HG03442 (cell line): ENCODE measurements at regions not wholly inside any gene's neighbourhood (a gene's known extent, or its start where the extent isn't known, plus 50 kb on each side); places are given as distances from the start of the nearest gene placed in this dataset.

Experiments used
- ATAC-seq: cut with Tn5 transposase; IDR thresholded peaks from one replicate; pipeline ENCODE4 v1.9.1; 2021; ENCODE audit warnings: mild to moderate bottlenecking, moderate library complexity; ENCODE audit not compliant: unreplicated experiment

DNA sequence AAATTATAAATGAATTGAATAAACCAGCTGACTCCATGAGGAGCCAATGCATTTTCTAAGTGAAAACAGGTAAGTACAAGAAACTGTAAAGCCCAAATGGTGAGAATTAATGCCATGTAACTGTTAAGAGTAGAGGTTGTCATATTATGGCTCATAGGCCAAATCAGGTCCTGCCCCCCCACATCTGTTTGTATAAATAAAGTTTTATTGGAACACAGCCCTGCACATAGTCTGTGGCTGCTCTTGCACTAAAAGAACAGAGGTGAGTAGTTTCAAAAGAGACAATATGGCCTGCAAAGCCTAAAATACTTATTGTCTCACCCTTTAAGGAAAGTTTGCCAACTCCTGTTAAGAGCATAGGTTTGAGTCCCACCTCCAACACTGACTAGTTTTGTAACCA is 140.5 kb upstream of the SRRM4 start:
- no peak for ATAC-seq

- ATAC-seq: no peak
Observed at GRCh38 chr12:118841588-118841987, 139.8 kb upstream of the SRRM4 start.

DNA sequence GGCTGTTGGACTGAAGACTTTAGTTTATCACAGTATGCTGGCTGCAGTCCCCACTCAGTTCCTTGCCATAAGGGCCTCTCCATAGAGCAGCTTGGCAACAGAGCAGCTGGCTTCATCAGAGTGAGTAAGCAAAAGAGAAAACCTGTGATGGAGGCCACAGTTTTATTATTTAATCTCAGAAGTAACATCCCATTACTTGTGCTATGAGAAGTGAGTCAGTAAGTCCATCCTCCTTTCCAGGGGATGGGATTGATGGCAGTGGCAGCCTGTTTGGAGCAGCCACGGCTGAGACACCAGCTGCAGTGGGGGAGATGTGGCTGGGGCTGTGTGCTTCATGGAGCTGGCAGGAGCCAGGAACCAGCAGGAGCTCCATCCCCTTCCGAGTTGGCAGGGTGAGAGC is 138.5 kb upstream of the SRRM4 start:
- no peak for ATAC-seq

GRCh38 chr12:118846416-118846815 is 134.9 kb upstream of the SRRM4 start:
- ATAC-seq: no peak

DNA sequence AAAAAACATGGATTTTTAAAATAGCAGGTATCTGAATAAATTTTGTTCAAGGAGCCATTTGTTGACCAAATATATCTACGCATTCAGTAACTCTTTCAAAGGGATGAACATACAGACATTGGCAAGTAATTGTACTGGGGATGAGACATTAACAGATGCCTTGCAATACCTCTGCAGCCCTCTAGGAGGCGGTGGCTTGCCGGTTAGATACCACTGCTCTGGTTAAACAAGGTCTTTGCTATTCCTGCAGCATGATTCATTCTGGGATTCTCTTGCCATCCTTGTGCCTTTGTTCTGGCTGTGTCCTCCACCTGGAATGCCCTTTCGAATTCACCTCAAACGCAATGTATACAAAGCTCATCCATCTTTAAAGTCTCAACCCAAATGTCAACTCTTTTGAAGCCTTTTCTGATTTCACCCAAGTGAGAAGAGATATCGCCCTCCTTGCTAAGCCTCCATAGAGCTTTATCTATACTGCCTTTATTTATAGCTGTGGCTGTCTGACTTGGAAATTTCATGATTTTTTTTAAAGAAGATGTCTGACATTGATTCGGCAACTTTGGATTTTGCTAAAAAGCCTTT is 131.0 kb upstream of the SRRM4 start:
- ATAC-seq: no peak

DNA sequence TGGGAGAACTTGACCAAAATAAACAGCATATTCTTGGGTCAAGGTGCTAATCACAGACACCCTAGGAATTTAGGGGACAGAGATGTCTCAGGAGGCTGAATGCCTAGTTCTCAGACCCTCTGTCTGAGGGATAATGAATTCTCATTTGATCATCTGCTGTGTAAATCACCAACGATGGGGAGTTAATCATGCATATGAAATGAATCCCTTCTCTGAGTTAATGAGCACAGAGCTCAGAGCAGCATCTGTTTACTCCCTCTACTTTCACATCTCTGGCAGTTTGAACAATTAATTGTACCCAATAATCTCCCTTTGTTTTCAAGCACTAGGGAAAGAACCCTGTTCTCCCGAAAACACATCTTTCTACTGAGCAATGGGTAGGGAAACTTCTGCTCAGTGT is 129.4 kb upstream of the SRRM4 start:
- no peak for ATAC-seq

- no peak for ATAC-seq
Observed at GRCh38 chr12:118853634-118854033, 127.7 kb upstream of the SRRM4 start.

- ATAC-seq: no peak
Observed at GRCh38 chr12:118855858-118856257, 125.5 kb upstream of the SRRM4 start.

DNA sequence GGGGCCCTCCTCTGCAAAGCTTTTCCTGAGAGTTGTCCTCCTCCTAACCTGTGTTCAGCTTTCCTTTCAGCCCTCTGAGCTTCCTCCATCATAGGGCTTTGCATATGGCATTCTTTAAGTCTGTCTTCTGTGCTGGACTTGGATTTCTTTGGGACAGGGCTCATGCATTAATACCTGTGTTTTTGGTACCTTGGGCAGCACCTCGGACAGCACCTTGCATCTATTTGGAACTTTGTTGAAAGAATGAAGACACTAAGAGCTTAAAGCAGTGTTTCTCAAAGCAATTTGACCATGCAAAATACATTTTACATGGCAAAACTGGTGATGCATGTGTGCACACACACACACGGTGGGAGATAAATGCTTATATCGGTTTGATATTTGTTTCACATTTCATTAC is 115.0 kb upstream of the SRRM4 start:
- ATAC-seq: no peak

DNA sequence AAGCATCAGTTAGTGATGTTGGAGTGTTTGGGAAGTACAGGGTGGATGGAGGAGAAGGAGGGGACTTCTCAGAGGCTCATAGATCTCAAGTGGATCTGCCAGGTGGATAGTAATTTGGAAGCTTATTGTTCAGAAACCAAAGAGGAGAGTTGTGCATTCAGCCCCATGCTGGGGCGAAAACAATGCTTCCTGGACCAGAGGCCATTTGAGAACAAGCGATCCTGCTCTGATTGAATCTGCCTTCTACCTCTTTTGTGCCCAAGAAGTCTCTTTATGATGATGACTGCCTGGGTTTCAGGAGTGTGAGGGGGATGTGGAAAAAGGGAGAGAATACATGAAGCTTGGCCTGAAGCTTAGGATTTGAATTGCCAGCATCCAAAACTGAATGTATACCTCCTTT is 110.8 kb upstream of the SRRM4 start:
- ATAC-seq: no peak

DNA sequence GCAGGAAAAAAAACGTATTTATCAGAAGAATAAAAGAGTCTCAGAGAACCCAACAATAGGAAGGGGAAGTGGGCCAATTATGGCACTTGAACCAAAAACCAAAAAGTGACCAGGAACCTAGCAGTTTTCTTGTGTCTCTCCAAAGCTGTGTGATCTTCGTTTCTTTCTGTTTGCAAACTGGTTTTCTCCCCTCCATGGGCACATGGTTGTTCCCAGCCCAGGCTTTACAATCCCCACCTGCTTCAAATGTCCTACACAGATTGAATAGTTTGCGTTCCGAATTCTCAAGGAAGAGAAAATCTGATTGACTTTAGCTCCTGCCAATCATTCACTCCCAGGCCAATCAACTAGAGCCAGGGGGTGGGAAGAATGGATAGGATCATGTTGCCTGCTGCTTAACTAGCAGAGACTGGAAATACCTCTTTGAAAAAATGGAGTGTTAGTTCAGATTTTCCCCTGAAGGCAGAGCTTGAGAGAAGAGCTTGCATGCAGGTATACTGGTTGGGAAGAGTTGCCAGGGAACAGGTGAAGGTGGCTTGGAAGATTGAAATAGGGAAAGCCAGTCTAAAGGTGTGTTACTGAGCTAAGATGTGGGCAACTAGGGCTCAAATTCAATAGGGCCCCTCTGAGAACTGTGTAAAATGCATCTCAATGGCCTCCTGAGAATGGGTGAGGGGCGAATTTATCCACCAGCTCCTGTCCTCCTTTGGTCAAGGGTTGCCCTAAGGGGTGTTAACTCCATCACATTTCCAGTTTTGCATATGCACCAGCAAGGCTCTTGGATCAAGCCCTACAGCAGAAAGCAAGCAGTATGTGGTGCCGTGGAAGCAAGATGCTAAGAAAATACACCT is 106.4 kb upstream of the SRRM4 start:
- no peak for ATAC-seq

- no peak for ATAC-seq
Observed at GRCh38 chr12:118880720-118881493, 100.4 kb upstream of the SRRM4 start.

DNA sequence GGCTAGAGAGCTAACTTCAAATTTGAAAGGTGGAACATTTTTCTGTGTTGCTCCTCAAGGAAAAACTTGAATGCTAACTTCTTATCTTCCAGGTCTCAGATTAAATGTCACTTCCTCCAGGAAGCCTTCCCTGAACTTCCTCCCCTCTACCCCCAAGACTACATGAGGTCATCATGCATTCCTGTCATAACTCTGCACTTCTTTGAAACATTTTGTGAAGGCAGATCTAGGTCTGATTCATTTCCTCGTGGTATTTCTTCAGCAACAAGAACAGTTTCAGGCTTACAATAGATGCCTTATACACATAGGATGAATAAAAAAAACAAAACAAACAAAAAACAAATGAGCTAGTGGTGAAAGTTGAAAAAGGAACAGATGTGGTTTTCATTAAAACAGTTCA is 97.1 kb upstream of the SRRM4 start:
- ATAC-seq: no peak

DNA sequence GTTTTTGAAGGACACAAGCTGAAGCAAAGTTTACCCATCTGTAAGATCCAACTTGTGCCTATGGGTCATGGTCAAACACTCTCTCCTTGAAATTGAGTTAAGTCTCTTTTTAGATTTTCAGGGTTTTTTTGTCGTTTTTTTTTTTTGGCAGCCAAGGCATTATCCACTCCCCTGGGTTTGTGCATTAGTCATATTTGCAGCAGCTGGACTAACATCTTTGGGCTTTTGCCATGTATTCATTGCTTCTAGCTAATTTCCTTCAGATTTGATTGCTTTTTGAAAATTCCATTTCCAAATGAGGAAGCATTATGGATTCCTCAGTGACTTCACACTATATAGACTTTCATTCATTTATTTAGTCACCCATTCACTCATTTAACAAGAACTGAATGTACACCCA is 80.3 kb upstream of the SRRM4 start:
- no peak for ATAC-seq

- no peak for ATAC-seq
Observed at GRCh38 chr12:118908811-118909210, 72.5 kb upstream of the SRRM4 start.

GRCh38 chr12:118912697-118913270 is 68.6 kb upstream of the SRRM4 start:
- ATAC-seq: no peak

- ATAC-seq: no peak
Observed at GRCh38 chr12:118921761-118922160, 59.6 kb upstream of the SRRM4 start.

DNA sequence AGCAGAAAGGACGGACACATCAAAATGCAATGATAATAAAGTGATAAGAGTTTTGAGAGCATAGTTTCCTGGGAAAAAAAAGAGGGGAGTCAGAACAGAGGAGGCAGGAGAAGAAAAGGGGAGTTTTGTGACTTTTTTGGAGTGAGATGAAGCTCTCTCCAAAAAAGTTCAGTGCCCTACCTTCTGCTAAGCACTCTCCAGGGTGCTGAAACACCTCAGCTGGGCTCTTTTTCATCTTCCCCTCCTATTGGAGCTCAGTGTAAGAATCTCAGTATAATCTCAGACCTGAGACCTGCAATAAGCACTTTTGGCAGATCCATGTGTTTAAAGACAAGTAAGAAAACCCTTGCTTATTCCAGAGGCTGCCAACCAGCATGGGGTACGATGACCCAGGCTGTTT is 58.9 kb upstream of the SRRM4 start:
- no peak for ATAC-seq

DNA sequence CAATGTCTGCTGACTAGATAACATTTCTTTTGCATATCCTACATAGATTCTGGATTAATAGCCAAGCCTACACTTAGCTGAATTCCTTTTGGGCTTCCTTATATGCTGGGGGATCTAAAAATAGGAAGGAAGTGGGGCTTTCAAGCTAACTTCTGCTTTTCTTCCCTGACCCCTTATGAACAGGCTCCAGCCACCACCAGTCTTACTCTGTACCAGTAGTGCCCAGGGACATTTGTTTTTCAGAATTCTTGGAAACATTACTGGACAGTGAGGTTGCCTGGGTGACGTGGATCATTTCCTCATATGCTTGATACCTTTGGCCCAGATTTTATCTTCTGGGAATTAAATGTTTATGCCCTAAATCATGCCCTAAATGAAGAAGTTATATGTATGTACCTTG is 55.9 kb upstream of the SRRM4 start:
- ATAC-seq: no peak

- no peak for ATAC-seq
Observed at GRCh38 chr12:118925826-118926225, 55.5 kb upstream of the SRRM4 start.
